ENCODE measurements at regions not wholly inside any gene's neighbourhood (a gene's known extent, or its start where the extent isn't known, plus 50 kb on each side); places are given as distances from the start of the nearest gene placed in this dataset.
A peak's percentile ranks its signal among the peaks of the same experiment; 100 is the strongest.

DNA sequence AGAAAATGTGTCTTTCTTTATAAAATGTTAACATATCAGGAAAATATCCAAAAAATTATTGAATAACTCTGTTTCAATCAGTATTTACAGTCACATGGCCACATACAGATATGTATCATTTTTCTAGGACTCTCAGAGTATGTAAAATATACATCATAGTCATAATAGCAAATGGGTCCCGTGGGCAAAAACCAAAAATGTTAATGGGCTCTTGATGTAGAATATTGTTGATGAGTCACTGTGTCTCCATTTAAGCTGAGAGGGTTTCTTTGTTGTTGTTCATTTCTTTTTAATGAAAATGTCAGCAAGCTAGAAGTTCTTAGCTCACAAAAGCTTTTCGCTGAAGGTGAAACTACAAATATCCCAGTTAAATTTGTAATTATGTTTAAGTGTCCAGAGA is 1713.1 kb upstream of the PCDH20 start:
- no peaks in the 10 kb centered on the region for H3K9me3 ChIP-seq
- no peaks in the 10 kb centered on the region for H3K36me3 ChIP-seq
- no peak for ATAC-seq
- TF ChIP-seq POLR2A (IDR thresholded peaks at IDR 0.05) = no peak
- H3K27ac ChIP-seq = no peak overlapping the region
- no peaks in the 10 kb centered on the region for H3K4me1 ChIP-seq
- no peaks in the 10 kb centered on the region for H3K27me3 ChIP-seq
- WGBS, 2 donors (ENCODE audit: low coverage in 1 of 2) = 72 to 73% methylated on average over 2 of the region's 2 CpGs
- no peak overlapping the region for H3K4me3 ChIP-seq

GRCh38 chr13:63124863-63125262 is 1709.2 kb upstream of the PCDH20 start:
- H3K27ac ChIP-seq = no peak overlapping the region
- no peaks in the 10 kb centered on the region for H3K27me3 ChIP-seq
- ATAC-seq = no peak
- H3K4me1 ChIP-seq = no peaks in the 10 kb centered on the region
- TF ChIP-seq EP300 (IDR thresholded peaks at IDR 0.05) (no peak), CTCF (IDR thresholded peaks at IDR 0.05) (peak in 1 of 4 experiments; percentile 11)
- no peaks in the 10 kb centered on the region for H3K36me3 ChIP-seq
- 21 to 46% methylated on average over 1 of the region's 1 CpG for WGBS, 2 donors (ENCODE audit: low coverage in 1 of 2)
- no peaks in the 10 kb centered on the region for H3K9me3 ChIP-seq
- H3K4me3 ChIP-seq = no peak overlapping the region

DNA sequence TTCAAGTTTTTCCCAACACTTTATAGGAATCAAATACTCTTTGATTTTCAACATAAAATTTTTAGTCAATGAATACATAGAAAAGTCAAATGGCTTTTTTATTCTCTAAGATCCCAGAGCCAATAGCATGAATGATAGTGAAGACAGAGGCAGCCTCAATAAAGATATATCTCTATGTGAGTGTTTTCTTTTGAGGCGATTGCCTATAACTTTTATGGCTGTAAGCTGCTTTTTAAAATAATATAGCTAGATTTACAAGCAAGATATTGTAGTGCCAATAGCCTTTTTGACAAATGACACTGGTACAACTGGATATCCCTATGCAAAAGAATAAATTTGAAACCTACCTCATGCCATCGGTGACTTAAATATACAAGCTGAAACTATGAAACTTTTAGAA is 1705.2 kb upstream of the PCDH20 start:
- no peak for TF ChIP-seq POLR2A (IDR thresholded peaks at IDR 0.05)
- no peak for TF ChIP-seq CTCF (IDR thresholded peaks at IDR 0.05)
- no peak for TF ChIP-seq EP300 (IDR thresholded peaks at IDR 0.05)
- no peak for TF ChIP-seq POLR2AphosphoS5 (IDR thresholded peaks at IDR 0.05)
- H3K9me3 ChIP-seq = no peaks in the 10 kb centered on the region
- no peaks in the 10 kb centered on the region for H3K27me3 ChIP-seq
- 91 to 96% methylated on average over 2 of the region's 2 CpGs for WGBS, 2 donors (ENCODE audit: low coverage in 1 of 2)
- H3K27ac ChIP-seq = no peak overlapping the region
- H3K4me1 ChIP-seq = no peaks in the 10 kb centered on the region
- H3K36me3 ChIP-seq = no peaks in the 10 kb centered on the region
- no peak for ATAC-seq
- no peak overlapping the region for H3K4me3 ChIP-seq

GRCh38 chr13:63117710-63118109 is 1702.1 kb upstream of the PCDH20 start:
- TF ChIP-seq POLR2AphosphoS5 (IDR thresholded peaks at IDR 0.05) = no peak
- TF ChIP-seq EP300 (IDR thresholded peaks at IDR 0.05) = no peak
- TF ChIP-seq CTCF (IDR thresholded peaks at IDR 0.05) = no peak
- TF ChIP-seq POLR2A (IDR thresholded peaks at IDR 0.05) = no peak
- ATAC-seq = no peak
- Histone ChIP-seq H3K9me3 (no peaks in the 10 kb centered on the region), H3K36me3 (no peaks in the 10 kb centered on the region), H3K4me1 (no peaks in the 10 kb centered on the region), H3K27me3 (no peaks in the 10 kb centered on the region), H3K4me3 (no peak overlapping the region), H3K27ac (no peak overlapping the region)
- WGBS, 2 donors (ENCODE audit: low coverage in 1 of 2) = 87 to 98% methylated on average over 10 to 15 of the region's 15 CpGs

DNA sequence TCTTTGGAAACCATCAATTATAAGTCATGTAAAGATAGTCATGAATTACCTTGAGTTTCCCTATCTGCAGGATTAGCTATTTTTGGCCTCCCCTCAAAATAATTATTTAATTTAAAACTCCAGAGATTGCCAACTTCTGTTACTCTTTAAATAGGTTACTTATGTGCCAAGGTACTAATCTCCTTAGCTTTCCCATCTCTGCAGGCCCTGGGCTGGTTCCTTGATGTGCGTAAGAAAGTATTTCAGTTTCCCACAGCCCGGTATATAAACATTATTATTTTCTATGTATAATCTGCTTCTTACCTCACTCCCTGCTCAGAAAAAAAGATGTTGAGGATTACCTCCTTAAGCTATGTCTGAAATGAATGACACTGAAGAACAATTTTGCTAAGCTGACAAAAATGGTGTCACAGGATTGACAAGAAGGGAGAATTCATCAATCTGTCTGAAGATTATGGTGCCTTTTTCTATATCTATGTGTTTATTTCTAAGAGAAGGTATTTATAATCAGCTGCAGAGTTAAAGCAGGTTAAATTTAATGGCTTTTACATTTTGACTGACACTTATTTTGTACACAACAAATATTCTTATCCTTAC is 1697.2 kb upstream of the PCDH20 start:
- Histone ChIP-seq H3K4me1 (no peaks in the 10 kb centered on the region), H3K36me3 (no peaks in the 10 kb centered on the region), H3K27ac (no peak overlapping the region), H3K4me3 (no peak overlapping the region), H3K27me3 (no peaks in the 10 kb centered on the region), H3K9me3 (no peaks in the 10 kb centered on the region)
- no peak for ATAC-seq
- 60 to 71% methylated on average over 2 of the region's 2 CpGs for WGBS, 2 donors (ENCODE audit: low coverage in 1 of 2)
- TF ChIP-seq EP300 (IDR thresholded peaks at IDR 0.05) = no peak
- TF ChIP-seq POLR2A (IDR thresholded peaks at IDR 0.05) = no peak
- no peak for TF ChIP-seq POLR2AphosphoS5 (IDR thresholded peaks at IDR 0.05)
- TF ChIP-seq CTCF (IDR thresholded peaks at IDR 0.05) = no peak

All from gastroesophageal sphincter (tissue), 4 donors.